ENCODE measurements at regions not wholly inside any gene's neighbourhood (a gene's known extent, or its start where the extent isn't known, plus 50 kb on each side); places are given as distances from the start of the nearest gene placed in this dataset.

- TF ChIP-seq CTCF (IDR thresholded peaks at IDR 0.05) (no peak), POLR2A (IDR thresholded peaks at IDR 0.05) (no peak)
Observed at GRCh38 chr9:22654833-22655232, 208.2 kb downstream of the DMRTA1 start.
